HCT116 (cell line): ENCODE measurements at regions not wholly inside any gene's neighbourhood (a gene's known extent, or its start where the extent isn't known, plus 50 kb on each side); places are given as distances from the start of the nearest gene placed in this dataset.

Experiments
- ATAC-seq: fragments of 200-7000 bp; cut with Tn5 transposase; 2 replicates; pipeline ENCODE4 v1.9.1; 2020; ENCODE audit warnings: mild to moderate bottlenecking, moderate library complexity
- BruUV-seq: library from RNA; stranded (reverse); fragments of 400-500 nt; replicated peaks from 2 replicates; lab custom pipeline; 2021; lab: Mats Ljungman, UMichigan
- CTCF ChIA-PET: fragments of 300-600 bp; sonication (Branson Sonifier 250); formaldehyde crosslinking; loops from one replicate; lab custom pipeline; 2021; ENCODE audit warnings: antibody characterized with exemption; lab: Charles Lee
- POLR2A ChIA-PET: fragments of 300-600, 350-600 bp; sonication (Branson Sonifier 250); formaldehyde crosslinking; loops from one replicate; lab custom pipeline; 2021; ENCODE audit warnings: antibody characterized with exemption; lab: Charles Lee
- RAD21 ChIA-PET, 2 experiments: fragments of 300-600 bp; sonication (Branson Sonifier 250); formaldehyde crosslinking; loops; one replicate each; lab custom pipeline; 2023; ENCODE audit warnings: low total read pairs in 2 of 2; ENCODE audit not compliant: uncharacterized antibody in 2 of 2, unreplicated experiment in 2 of 2, low non-redundant PET in 1 of 2; lab: Charles Lee
- DNase-seq: peaks from one replicate; pipeline ENCODE4 v3.0.0-alpha.2; 2010; ENCODE audit warnings: low read depth, low spot score
- H2AFZ ChIP-seq: fragments of 200-600 bp; shearing (Covaris generic), sonication (generic); 2 replicates; pipeline ENCODE4 v1.6.1; 2017; ENCODE audit warnings: low read depth, mixed run types, mixed read lengths, antibody characterized with exemption, low read length; ENCODE audit not compliant: poor library complexity, severe bottlenecking
- H3K27ac ChIP-seq: 2 replicates; pipeline ENCODE4 v1.5.1; 2012; ENCODE audit warnings: low read depth, low read length
- H3K27me3 ChIP-seq: fragments of 200-600 bp; sonication (generic); 2 replicates; pipeline ENCODE4 v1.6.1; 2016; ENCODE audit warnings: mixed run types, low read length, mixed read lengths; ENCODE audit not compliant: insufficient read depth
- H3K36me3 ChIP-seq, 2 experiments: fragments of 200-500 bp in 1 of 2; fragments of 200-600 bp in 1 of 2; sonication (Bioruptor generic) in 1 of 2; sonication (generic) in 1 of 2; 2 replicates each; pipeline versions ENCODE4 v1.5.1 to v1.6.1; 2014 to 2016; ENCODE audit warnings: low read length in 2 of 2, inconsistent platforms in 1 of 2, mixed read lengths in 1 of 2, mixed run types in 1 of 2; ENCODE audit not compliant: insufficient read depth in 2 of 2, control insufficient read depth in 1 of 2
- H3K4me1 ChIP-seq, 2 experiments: fragments of 200-600 bp in 1 of 2; sonication (generic) in 1 of 2; 2 replicates each; pipeline versions ENCODE4 v1.5.1 to v1.6.1; 2012 to 2017; ENCODE audit warnings: low read length in 2 of 2, inconsistent platforms in 1 of 2, mild to moderate bottlenecking in 1 of 2, mixed read lengths in 1 of 2, mixed run types in 1 of 2, moderate library complexity in 1 of 2; ENCODE audit not compliant: insufficient read depth in 2 of 2, control insufficient read depth in 1 of 2
- H3K4me2 ChIP-seq: fragments of 200-600 bp; sonication (generic); 2 replicates; pipeline ENCODE4 v1.6.1; 2017; ENCODE audit warnings: mixed run types, low read length, mixed read lengths
- H3K4me3 ChIP-seq, 2 experiments: fragments of 200-600 bp in 1 of 2; sonication (generic) in 1 of 2; replicated peaks in 1 of 2; 2 replicates each; pipeline ENCODE4 v1.5.1; 2011 to 2016; ENCODE audit warnings: low read length in 2 of 2, control low read depth in 1 of 2, low read depth in 1 of 2, mild to moderate bottlenecking in 1 of 2, mixed read lengths in 1 of 2, mixed run types in 1 of 2
- H3K79me2 ChIP-seq: fragments of 200-600 bp; sonication (generic); 2 replicates; pipeline ENCODE4 v1.6.1; 2017; ENCODE audit warnings: mild to moderate bottlenecking, mixed run types, low read length, moderate library complexity, mixed read lengths; ENCODE audit not compliant: insufficient read depth
- H3K9ac ChIP-seq: fragments of 200-600 bp; sonication (generic); 2 replicates; pipeline ENCODE4 v1.6.1; 2016; ENCODE audit warnings: low read length, mixed read lengths
- H3K9me2 ChIP-seq: fragments of 200-600 bp; sonication (generic), shearing (Covaris generic); 2 replicates; pipeline ENCODE4 v1.6.1; 2017; ENCODE audit warnings: mixed run types, mild to moderate bottlenecking, moderate library complexity; ENCODE audit not compliant: insufficient read depth
- H3K9me3 ChIP-seq, 2 experiments: fragments of 200-500 bp in 1 of 2; fragments of 200-600 bp in 1 of 2; sonication (Bioruptor generic) in 1 of 2; sonication (generic) in 1 of 2; 2 replicates each; pipeline ENCODE4 v1.6.1; 2014 to 2017; ENCODE audit warnings: low read length in 2 of 2, mixed read lengths in 2 of 2, inconsistent platforms in 1 of 2, low read depth in 1 of 2, mild to moderate bottlenecking in 1 of 2, mixed run types in 1 of 2, moderate library complexity in 1 of 2; ENCODE audit not compliant: control insufficient read depth in 1 of 2, insufficient read depth in 1 of 2
- H4K20me1 ChIP-seq: fragments of 200-600 bp; sonication (generic), shearing (Covaris generic); 2 replicates; pipeline ENCODE4 v1.6.1; 2017; ENCODE audit warnings: mixed run types, mild to moderate bottlenecking, moderate library complexity; ENCODE audit not compliant: insufficient read depth
- ATF3 ChIP-seq: IDR thresholded peaks from 2 replicates; pipeline ENCODE4 v1.6.1; 2012
- CBX3 ChIP-seq: IDR thresholded peaks from 2 replicates; pipeline ENCODE4 v1.6.1; 2012; ENCODE audit warnings: low read depth
- CEBPB ChIP-seq: IDR thresholded peaks from 2 replicates; pipeline ENCODE4 v1.6.1; 2012; ENCODE audit warnings: low read depth
- EGR1 ChIP-seq: IDR thresholded peaks from 2 replicates; pipeline ENCODE4 v1.6.1; 2012; ENCODE audit warnings: low read depth
- JUND ChIP-seq: IDR thresholded peaks from 2 replicates; pipeline ENCODE4 v1.6.1; 2012
- MAX ChIP-seq: IDR thresholded peaks from 2 replicates; pipeline ENCODE4 v1.6.1; 2012
- POLR2A ChIP-seq: IDR thresholded peaks from 2 replicates; pipeline ENCODE4 v1.7.0; 2011; ENCODE audit warnings: borderline replicate concordance; ENCODE audit not compliant: insufficient read depth, insufficient read length; ENCODE audit errors: extremely low read depth
- POLR2AphosphoS5 ChIP-seq: IDR thresholded peaks from 2 replicates; pipeline ENCODE4 v1.6.1; 2011; ENCODE audit warnings: mild to moderate bottlenecking, low read depth, low read length, moderate library complexity
- RAD21 ChIP-seq: IDR thresholded peaks from 2 replicates; pipeline ENCODE4 v1.6.1; 2012; ENCODE audit warnings: low read depth, mild to moderate bottlenecking
- SP1 ChIP-seq: IDR thresholded peaks from 2 replicates; pipeline ENCODE4 v1.6.1; 2012; ENCODE audit warnings: low read depth
- SRF ChIP-seq: IDR thresholded peaks from 2 replicates; pipeline ENCODE4 v1.6.1; 2012; ENCODE audit warnings: low read depth
- TCF7L2 ChIP-seq: IDR thresholded peaks from 2 replicates; pipeline ENCODE4 v1.7.0; 2011; ENCODE audit warnings: borderline replicate concordance, inconsistent platforms; ENCODE audit not compliant: insufficient read depth, insufficient read length; ENCODE audit errors: extremely low read depth
- YY1 ChIP-seq: IDR thresholded peaks from 2 replicates; pipeline ENCODE4 v1.6.1; 2011; ENCODE audit warnings: low read length, low read depth, moderate library complexity, mild to moderate bottlenecking; ENCODE audit not compliant: insufficient replicate concordance; ENCODE audit errors: extremely low read depth
- ZFX ChIP-seq: fragments of 450-650 bp; IDR thresholded peaks from 2 replicates; pipeline ENCODE4 v1.6.1; 2017
- ZNF274 ChIP-seq: fragments of 200-500 bp; sonication (Bioruptor generic); IDR thresholded peaks from 2 replicates; pipeline ENCODE4 v1.6.1; 2014; ENCODE audit warnings: mild to moderate bottlenecking, low read depth, low read length, inconsistent platforms
- intact Hi-C: fragments of 100-400 bp; cut with micrococcal nuclease; formaldehyde crosslinking; loops from 2 replicates; pipeline ENCODE4 v1.10.0; 2022
- TF ChIP-seq, protein P1 (sequence below): IDR thresholded peaks from 2 replicates; pipeline ENCODE4 v1.6.1; 2012; ENCODE audit warnings: low read depth

DNA sequence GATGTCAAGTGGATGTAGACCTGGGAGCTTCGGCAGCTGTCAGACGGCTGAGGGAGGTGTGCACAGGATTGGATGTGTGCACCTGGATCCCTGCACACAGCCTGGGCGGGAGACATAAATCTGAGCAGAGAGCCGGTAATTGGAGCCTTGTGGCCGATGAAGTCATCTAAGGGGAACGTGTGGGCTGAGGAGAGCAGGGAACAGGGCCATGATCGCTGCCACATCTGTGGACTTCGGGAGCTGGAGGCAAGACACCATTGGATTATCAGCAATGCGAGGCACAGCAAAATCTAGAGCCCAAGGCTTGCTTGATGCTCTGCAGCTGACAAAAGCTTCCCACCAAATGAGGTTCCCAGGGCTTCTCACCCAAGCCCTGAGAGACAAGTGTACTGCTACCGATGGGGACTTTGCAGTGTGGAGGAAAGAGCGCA is 147.7 kb downstream of the PTPN20 start:
- H3K27me3 ChIP-seq = peaks cover 34% of the 10 kb centered on the region; the same call in 1 of the 2 replicates
- TF ChIP-seq POLR2A (no peak), YY1 (no peak), EGR1 (no peak), RAD21 (no peak), CEBPB (no peak), CBX3 (no peak), ZNF274 (no peak), JUND (no peak), SP1 (no peak), SRF (no peak), TCF7L2 (no peak), MAX (no peak), POLR2AphosphoS5 (no peak), ZFX (no peak), ATF3 (no peak)
- TF ChIP-seq, protein P1, sequence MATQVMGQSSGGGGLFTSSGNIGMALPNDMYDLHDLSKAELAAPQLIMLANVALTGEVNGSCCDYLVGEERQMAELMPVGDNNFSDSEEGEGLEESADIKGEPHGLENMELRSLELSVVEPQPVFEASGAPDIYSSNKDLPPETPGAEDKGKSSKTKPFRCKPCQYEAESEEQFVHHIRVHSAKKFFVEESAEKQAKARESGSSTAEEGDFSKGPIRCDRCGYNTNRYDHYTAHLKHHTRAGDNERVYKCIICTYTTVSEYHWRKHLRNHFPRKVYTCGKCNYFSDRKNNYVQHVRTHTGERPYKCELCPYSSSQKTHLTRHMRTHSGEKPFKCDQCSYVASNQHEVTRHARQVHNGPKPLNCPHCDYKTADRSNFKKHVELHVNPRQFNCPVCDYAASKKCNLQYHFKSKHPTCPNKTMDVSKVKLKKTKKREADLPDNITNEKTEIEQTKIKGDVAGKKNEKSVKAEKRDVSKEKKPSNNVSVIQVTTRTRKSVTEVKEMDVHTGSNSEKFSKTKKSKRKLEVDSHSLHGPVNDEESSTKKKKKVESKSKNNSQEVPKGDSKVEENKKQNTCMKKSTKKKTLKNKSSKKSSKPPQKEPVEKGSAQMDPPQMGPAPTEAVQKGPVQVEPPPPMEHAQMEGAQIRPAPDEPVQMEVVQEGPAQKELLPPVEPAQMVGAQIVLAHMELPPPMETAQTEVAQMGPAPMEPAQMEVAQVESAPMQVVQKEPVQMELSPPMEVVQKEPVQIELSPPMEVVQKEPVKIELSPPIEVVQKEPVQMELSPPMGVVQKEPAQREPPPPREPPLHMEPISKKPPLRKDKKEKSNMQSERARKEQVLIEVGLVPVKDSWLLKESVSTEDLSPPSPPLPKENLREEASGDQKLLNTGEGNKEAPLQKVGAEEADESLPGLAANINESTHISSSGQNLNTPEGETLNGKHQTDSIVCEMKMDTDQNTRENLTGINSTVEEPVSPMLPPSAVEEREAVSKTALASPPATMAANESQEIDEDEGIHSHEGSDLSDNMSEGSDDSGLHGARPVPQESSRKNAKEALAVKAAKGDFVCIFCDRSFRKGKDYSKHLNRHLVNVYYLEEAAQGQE = no peak
- CTCF ChIA-PET = interaction anchor here (2.4 kb wide), 1 partner anchor 11 kb away, joined by 9 read pairs; no protein-coding TSS in a partner anchor
- BruUV-seq = no TSS peak
- POLR2A ChIA-PET = no interaction called here
- ATAC-seq = no peak
- H3K79me2 ChIP-seq = no peaks in the 10 kb centered on the region
- no peaks in the 10 kb centered on the region for H3K9me3 ChIP-seq
- H3K9ac ChIP-seq = no peak overlapping the region
- H3K4me3 ChIP-seq = no peak overlapping the region
- H3K36me3 ChIP-seq = no peaks in the 10 kb centered on the region
- H2AFZ ChIP-seq = no peak overlapping the region
- DNase-seq = no peak
- no peak overlapping the region for H3K4me2 ChIP-seq
- H4K20me1 ChIP-seq = no peaks in the 10 kb centered on the region
- intact Hi-C loops = no loop called here
- H3K27ac ChIP-seq = no peak overlapping the region
- H3K4me1 ChIP-seq = no peaks in the 10 kb centered on the region
- RAD21 ChIA-PET = no interaction called here
- no peaks in the 10 kb centered on the region for H3K9me2 ChIP-seq
